ENCODE measurements at regions not wholly inside any gene's neighbourhood (a gene's known extent, or its start where the extent isn't known, plus 50 kb on each side); places are given as distances from the start of the nearest gene placed in this dataset.

GRCh38 chr21:25080141-25080540 is 527.1 kb downstream of the MRPL39 start:
- intact Hi-C loops (cut with DNase I): no loop called here
- Histone ChIP-seq H3K9me3 (no peaks in the 10 kb centered on the region), H3K36me3 (no peaks in the 10 kb centered on the region), H3K27ac (no peak overlapping the region), H3K27me3 (no peaks in the 10 kb centered on the region), H3K4me3 (no peak overlapping the region), H3K4me1 (ENCODE audit: insufficient read depth) (no peaks in the 10 kb centered on the region)
- TF ChIP-seq, protein P1, sequence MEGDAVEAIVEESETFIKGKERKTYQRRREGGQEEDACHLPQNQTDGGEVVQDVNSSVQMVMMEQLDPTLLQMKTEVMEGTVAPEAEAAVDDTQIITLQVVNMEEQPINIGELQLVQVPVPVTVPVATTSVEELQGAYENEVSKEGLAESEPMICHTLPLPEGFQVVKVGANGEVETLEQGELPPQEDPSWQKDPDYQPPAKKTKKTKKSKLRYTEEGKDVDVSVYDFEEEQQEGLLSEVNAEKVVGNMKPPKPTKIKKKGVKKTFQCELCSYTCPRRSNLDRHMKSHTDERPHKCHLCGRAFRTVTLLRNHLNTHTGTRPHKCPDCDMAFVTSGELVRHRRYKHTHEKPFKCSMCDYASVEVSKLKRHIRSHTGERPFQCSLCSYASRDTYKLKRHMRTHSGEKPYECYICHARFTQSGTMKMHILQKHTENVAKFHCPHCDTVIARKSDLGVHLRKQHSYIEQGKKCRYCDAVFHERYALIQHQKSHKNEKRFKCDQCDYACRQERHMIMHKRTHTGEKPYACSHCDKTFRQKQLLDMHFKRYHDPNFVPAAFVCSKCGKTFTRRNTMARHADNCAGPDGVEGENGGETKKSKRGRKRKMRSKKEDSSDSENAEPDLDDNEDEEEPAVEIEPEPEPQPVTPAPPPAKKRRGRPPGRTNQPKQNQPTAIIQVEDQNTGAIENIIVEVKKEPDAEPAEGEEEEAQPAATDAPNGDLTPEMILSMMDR (IDR thresholded peaks at IDR 0.05): no peak
- TF ChIP-seq POLR2A (IDR thresholded peaks at IDR 0.05): no peak
- TF ChIP-seq EP300 (IDR thresholded peaks at IDR 0.05): no peak
- no peak for DNase-seq
- 42 to 67% (median 56%) methylated on average over 1 of the region's 1 CpG for WGBS, 3 donors

DNA sequence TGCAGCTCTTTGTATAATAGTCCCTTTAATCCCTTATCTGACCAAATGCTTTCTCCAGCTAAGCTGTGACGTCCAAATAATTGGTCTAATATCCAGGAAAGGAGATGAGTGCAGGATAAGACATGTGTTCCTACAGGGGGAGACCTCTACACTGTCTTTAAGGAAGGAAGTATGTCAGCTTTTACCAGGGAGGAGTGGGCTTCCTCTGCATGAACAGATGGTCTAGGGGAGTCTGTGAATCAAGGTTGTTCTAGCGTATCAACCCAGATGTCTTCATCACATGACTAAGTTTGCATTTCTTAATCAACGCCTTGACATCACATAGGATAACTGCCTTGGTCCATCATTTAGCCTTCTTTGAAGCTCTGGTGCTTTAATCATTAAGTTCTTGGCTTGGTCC is 528.2 kb downstream of the MRPL39 start:
- no peak for TF ChIP-seq POLR2A (IDR thresholded peaks at IDR 0.05)
- TF ChIP-seq, protein P1 (IDR thresholded peaks at IDR 0.05): no peak
- TF ChIP-seq EP300 (IDR thresholded peaks at IDR 0.05): no peak
- no peaks in the 10 kb centered on the region for H3K27me3 ChIP-seq
- intact Hi-C loops (cut with DNase I): no loop called here
- 61 to 73% (median 67%) methylated on average over 3 of the region's 3 CpGs for WGBS, 3 donors
- DNase-seq: no peak
- H3K9me3 ChIP-seq: no peaks in the 10 kb centered on the region
- H3K4me1 ChIP-seq (ENCODE audit: insufficient read depth): no peaks in the 10 kb centered on the region
- no peaks in the 10 kb centered on the region for H3K36me3 ChIP-seq
- no peak overlapping the region for H3K4me3 ChIP-seq
- no peak overlapping the region for H3K27ac ChIP-seq

- Histone ChIP-seq H3K27ac (no peak overlapping the region), H3K4me1 (ENCODE audit: insufficient read depth) (no peaks in the 10 kb centered on the region), H3K9me3 (no peaks in the 10 kb centered on the region), H3K4me3 (no peak overlapping the region), H3K27me3 (no peaks in the 10 kb centered on the region), H3K36me3 (no peaks in the 10 kb centered on the region)
- TF ChIP-seq, protein P1 (IDR thresholded peaks at IDR 0.05): no peak
- TF ChIP-seq POLR2A (IDR thresholded peaks at IDR 0.05): no peak
- no peak for TF ChIP-seq EP300 (IDR thresholded peaks at IDR 0.05)
- WGBS, 3 donors: 75 to 81% (median 76%) methylated on average over 1 of the region's 1 CpG
- DNase-seq: no peak
- intact Hi-C loops (cut with DNase I): no loop called here
Measured at GRCh38 chr21:25062061-25062460, 545.2 kb downstream of the MRPL39 start.

- TF ChIP-seq POLR2A (IDR thresholded peaks at IDR 0.05): no peak
- TF ChIP-seq EP300 (IDR thresholded peaks at IDR 0.05): no peak
- TF ChIP-seq, protein P1 (IDR thresholded peaks at IDR 0.05): no peak
- intact Hi-C loops (cut with DNase I): no loop called here
- Histone ChIP-seq H3K4me1 (ENCODE audit: insufficient read depth) (no peaks in the 10 kb centered on the region), H3K9me3 (no peaks in the 10 kb centered on the region), H3K27me3 (no peaks in the 10 kb centered on the region), H3K36me3 (no peaks in the 10 kb centered on the region), H3K4me3 (no peak overlapping the region), H3K27ac (no peak overlapping the region)
- WGBS, 3 donors: 34 to 42% (median 40%) methylated on average over 2 of the region's 2 CpGs
- DNase-seq: no peak
Measured at GRCh38 chr21:25054689-25055088, 552.6 kb downstream of the MRPL39 start.
